ENCODE measurements at regions not wholly inside any gene's neighbourhood (a gene's known extent, or its start where the extent isn't known, plus 50 kb on each side); places are given as distances from the start of the nearest gene placed in this dataset.

DNA sequence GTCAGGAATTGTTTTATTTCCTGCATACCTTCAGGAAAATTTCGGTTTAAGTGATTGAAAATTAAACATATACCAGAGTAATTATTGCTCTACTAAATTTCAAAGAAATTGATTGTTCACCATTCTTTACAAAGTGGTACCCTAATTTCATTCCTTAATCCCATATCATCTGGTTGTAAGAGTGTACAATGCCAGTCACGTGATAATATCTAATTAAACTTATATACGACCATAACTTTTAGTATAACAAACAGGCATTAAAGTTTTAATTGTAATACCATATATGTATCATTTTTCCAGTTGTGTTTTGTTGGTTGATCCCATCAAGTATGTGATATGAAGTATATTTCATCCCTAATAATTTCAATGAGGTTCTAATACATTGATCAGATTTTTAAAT, 74.8 kb upstream of the PLSCR5 start:
- no peak overlapping the region for H3K4me2 ChIP-seq
- H3K27me3 ChIP-seq (ENCODE audit: insufficient read depth), result no peaks in the 10 kb centered on the region
- H3K9ac ChIP-seq, result no peak overlapping the region
- H3K27ac ChIP-seq (ENCODE audit: low read depth in 2 of 2, low read length in 1 of 2), result no peak overlapping the region
- no peaks in the 10 kb centered on the region for H3F3A ChIP-seq (replicated peaks; ENCODE audit: insufficient read depth)
- H4K20me1 ChIP-seq (ENCODE audit: insufficient read depth), result no peaks in the 10 kb centered on the region
- 2% methylated on average over 3 of the region's 3 CpGs for WGBS (ENCODE audit: low lambda C conversion rate)
- H3K9me2 ChIP-seq, result no peaks in the 10 kb centered on the region
- POLR2A ChIA-PET, result no interaction called here
- H3K9me3 ChIP-seq, result no peaks in the 10 kb centered on the region
- no peaks in the 10 kb centered on the region; a peak in 1 of 4 replicates for H3K4me1 ChIP-seq (ENCODE audit: control insufficient read depth in 1 of 2, insufficient read depth in 2 of 2, low read depth in 1 of 2, low read length in 1 of 2)
- no peak overlapping the region for H2AFZ ChIP-seq (ENCODE audit: low read depth)
- TF ChIP-seq NFIC (IDR thresholded peaks at IDR 0.05; ENCODE audit: borderline replicate concordance), result no peak
- TF ChIP-seq TEAD4 (IDR thresholded peaks at IDR 0.05; ENCODE audit: borderline replicate concordance, insufficient read depth), result no peak
- TF ChIP-seq RAD21 (IDR thresholded peaks at IDR 0.05; ENCODE audit: low read length), result no peak
- no peak for TF ChIP-seq MXI1 (IDR thresholded peaks at IDR 0.05; ENCODE audit: low read depth, low read length)
- no peak for TF ChIP-seq EZH2phosphoT487 (IDR thresholded peaks at IDR 0.05; ENCODE audit: borderline replicate concordance, low read depth)
- TF ChIP-seq CHD2 (IDR thresholded peaks at IDR 0.05; ENCODE audit: low read length, partially characterized antibody), result no peak
- no peak overlapping the region for H3K4me3 ChIP-seq (ENCODE audit: low read depth in 2 of 2, low read length in 1 of 2)
- DNase-seq, result no peak
- no peaks in the 10 kb centered on the region for H3K79me2 ChIP-seq (ENCODE audit: insufficient read depth)
- H3K36me3 ChIP-seq (replicated peaks in 1 of 2; ENCODE audit: control insufficient read depth in 1 of 2, insufficient read depth in 2 of 2, low read length in 1 of 2), result no peaks in the 10 kb centered on the region
- CTCF ChIA-PET, result no interaction called here

DNA sequence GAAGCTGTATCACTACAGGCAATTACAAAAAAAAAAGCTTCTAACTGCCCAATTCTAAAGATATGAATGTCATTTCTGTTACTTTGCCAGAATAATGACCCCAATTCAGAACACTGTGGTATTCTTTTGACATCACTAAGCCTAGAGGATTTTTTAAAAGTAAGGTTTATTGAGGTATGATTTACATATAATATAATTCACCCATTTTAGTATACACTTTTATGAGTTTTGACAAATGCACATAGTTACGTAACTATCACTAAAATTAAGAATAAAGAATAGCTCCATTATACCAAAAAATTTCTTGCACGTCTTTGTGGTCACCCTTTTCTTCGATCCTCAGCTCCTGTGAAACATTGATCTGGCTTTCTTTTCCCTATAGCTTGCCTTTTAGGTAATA, 74.0 kb upstream of the PLSCR5 start:
- H3F3A ChIP-seq (replicated peaks; ENCODE audit: insufficient read depth), result no peaks in the 10 kb centered on the region
- ChIA-PET POLR2A (no interaction called here), CTCF (interaction anchor here (0.7 kb wide), 1 partner anchor 13 kb away, joined by 3 read pairs; no protein-coding TSS in a partner anchor)
- no peak overlapping the region for H2AFZ ChIP-seq (ENCODE audit: low read depth)
- DNase-seq, result no peak
- no peak overlapping the region for H3K9ac ChIP-seq
- H3K36me3 ChIP-seq (replicated peaks in 1 of 2; ENCODE audit: control insufficient read depth in 1 of 2, insufficient read depth in 2 of 2, low read length in 1 of 2), result no peaks in the 10 kb centered on the region
- no peak for TF ChIP-seq SMC3 (IDR thresholded peaks at IDR 0.05; ENCODE audit: low read depth, low read length)
- TF ChIP-seq JUND (IDR thresholded peaks at IDR 0.05), result no peak
- TF ChIP-seq, protein P1, sequence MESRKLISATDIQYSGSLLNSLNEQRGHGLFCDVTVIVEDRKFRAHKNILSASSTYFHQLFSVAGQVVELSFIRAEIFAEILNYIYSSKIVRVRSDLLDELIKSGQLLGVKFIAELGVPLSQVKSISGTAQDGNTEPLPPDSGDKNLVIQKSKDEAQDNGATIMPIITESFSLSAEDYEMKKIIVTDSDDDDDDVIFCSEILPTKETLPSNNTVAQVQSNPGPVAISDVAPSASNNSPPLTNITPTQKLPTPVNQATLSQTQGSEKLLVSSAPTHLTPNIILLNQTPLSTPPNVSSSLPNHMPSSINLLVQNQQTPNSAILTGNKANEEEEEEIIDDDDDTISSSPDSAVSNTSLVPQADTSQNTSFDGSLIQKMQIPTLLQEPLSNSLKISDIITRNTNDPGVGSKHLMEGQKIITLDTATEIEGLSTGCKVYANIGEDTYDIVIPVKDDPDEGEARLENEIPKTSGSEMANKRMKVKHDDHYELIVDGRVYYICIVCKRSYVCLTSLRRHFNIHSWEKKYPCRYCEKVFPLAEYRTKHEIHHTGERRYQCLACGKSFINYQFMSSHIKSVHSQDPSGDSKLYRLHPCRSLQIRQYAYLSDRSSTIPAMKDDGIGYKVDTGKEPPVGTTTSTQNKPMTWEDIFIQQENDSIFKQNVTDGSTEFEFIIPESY (IDR thresholded peaks at IDR 0.05; ENCODE audit: borderline replicate concordance, low read depth), result no peak
- TF ChIP-seq, protein P2, sequence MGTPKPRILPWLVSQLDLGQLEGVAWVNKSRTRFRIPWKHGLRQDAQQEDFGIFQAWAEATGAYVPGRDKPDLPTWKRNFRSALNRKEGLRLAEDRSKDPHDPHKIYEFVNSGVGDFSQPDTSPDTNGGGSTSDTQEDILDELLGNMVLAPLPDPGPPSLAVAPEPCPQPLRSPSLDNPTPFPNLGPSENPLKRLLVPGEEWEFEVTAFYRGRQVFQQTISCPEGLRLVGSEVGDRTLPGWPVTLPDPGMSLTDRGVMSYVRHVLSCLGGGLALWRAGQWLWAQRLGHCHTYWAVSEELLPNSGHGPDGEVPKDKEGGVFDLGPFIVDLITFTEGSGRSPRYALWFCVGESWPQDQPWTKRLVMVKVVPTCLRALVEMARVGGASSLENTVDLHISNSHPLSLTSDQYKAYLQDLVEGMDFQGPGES (IDR thresholded peaks at IDR 0.05; ENCODE audit: low read depth, low read length), result no peak
- TF ChIP-seq, protein P3, sequence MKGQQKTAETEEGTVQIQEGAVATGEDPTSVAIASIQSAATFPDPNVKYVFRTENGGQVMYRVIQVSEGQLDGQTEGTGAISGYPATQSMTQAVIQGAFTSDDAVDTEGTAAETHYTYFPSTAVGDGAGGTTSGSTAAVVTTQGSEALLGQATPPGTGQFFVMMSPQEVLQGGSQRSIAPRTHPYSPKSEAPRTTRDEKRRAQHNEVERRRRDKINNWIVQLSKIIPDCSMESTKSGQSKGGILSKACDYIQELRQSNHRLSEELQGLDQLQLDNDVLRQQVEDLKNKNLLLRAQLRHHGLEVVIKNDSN (IDR thresholded peaks at IDR 0.05; ENCODE audit: borderline replicate concordance, low read depth), result no peak
- no peak for TF ChIP-seq FOXJ3 (CRISPR knock-in tag; IDR thresholded peaks at IDR 0.05)
- no peak for TF ChIP-seq MEF2A (IDR thresholded peaks at IDR 0.05; ENCODE audit: borderline replicate concordance, low read depth)
- no peak for TF ChIP-seq TEAD4 (IDR thresholded peaks at IDR 0.05; ENCODE audit: borderline replicate concordance, insufficient read depth)
- no peak for TF ChIP-seq EP300 (IDR thresholded peaks at IDR 0.05; ENCODE audit: borderline replicate concordance in 1 of 2, low read depth in 1 of 2, low read length in 1 of 2)
- TF ChIP-seq RFX5 (IDR thresholded peaks at IDR 0.05; ENCODE audit: low read length), result no peak
- no peak for TF ChIP-seq GABPA (IDR thresholded peaks at IDR 0.05; ENCODE audit: low read depth)
- TF ChIP-seq GATA2 (CRISPR knock-in tag; IDR thresholded peaks at IDR 0.05), result no peak
- TF ChIP-seq YY1 (IDR thresholded peaks at IDR 0.05; ENCODE audit: low read depth), result no peak
- no peaks in the 10 kb centered on the region for H3K27me3 ChIP-seq (ENCODE audit: insufficient read depth)
- H3K4me1 ChIP-seq (ENCODE audit: control insufficient read depth in 1 of 2, insufficient read depth in 2 of 2, low read depth in 1 of 2, low read length in 1 of 2), result no peaks in the 10 kb centered on the region; a peak in 1 of 4 replicates
- H3K9me2 ChIP-seq, result no peaks in the 10 kb centered on the region
- 3% methylated on average over 3 of the region's 3 CpGs for WGBS (ENCODE audit: low lambda C conversion rate)
- no peak overlapping the region for H3K4me3 ChIP-seq (ENCODE audit: low read depth in 2 of 2, low read length in 1 of 2)
- no peak overlapping the region for H3K27ac ChIP-seq (ENCODE audit: low read depth in 2 of 2, low read length in 1 of 2)
- H4K20me1 ChIP-seq (ENCODE audit: insufficient read depth), result no peaks in the 10 kb centered on the region
- no peaks in the 10 kb centered on the region for H3K9me3 ChIP-seq
- H3K79me2 ChIP-seq (ENCODE audit: insufficient read depth), result no peaks in the 10 kb centered on the region
- no peak overlapping the region for H3K4me2 ChIP-seq

Data from SK-N-SH (cell line).